ENCODE measurements at regions not wholly inside any gene's neighbourhood (a gene's known extent, or its start where the extent isn't known, plus 50 kb on each side); places are given as distances from the start of the nearest gene placed in this dataset.
A peak's percentile ranks its signal among the peaks of the same experiment; 100 is the strongest.
"Not testable (repeated sequence)": the region's sequence is repeated elsewhere in the genome, so short reads cannot be mapped to it uniquely, and the experiment has no call there.

- DNase-seq, result no peak
Observed at GRCh38 chr5:17088051-17088450, 129.4 kb upstream of the BASP1 start.

GRCh38 chr5:17089001-17089400 lies 128.4 kb upstream of the BASP1 start:
- DNase-seq, result no peak

- DNase-seq, result no peak
Observed at GRCh38 chr5:17089690-17090089, 127.7 kb upstream of the BASP1 start.

GRCh38 chr5:17090839-17091238 lies 126.6 kb upstream of the BASP1 start:
- DNase-seq, result no peak

GRCh38 chr5:17094830-17095229 lies 122.6 kb upstream of the BASP1 start:
- no peak for DNase-seq

- peak; percentile 93 for DNase-seq
Observed at GRCh38 chr5:17096952-17097695, 120.3 kb upstream of the BASP1 start.

GRCh38 chr5:17099946-17100345 lies 117.5 kb upstream of the BASP1 start:
- no peak for DNase-seq

- DNase-seq, result no peak
Observed at GRCh38 chr5:17103461-17103860, 114.0 kb upstream of the BASP1 start.

GRCh38 chr5:17105744-17106418 lies 111.5 kb upstream of the BASP1 start:
- DNase-seq, result no peak

GRCh38 chr5:17106521-17106920 lies 110.9 kb upstream of the BASP1 start:
- no peak for DNase-seq

- not testable (repeated sequence) for DNase-seq
Observed at GRCh38 chr5:17112091-17112716, 105.2 kb upstream of the BASP1 start.

GRCh38 chr5:17113174-17113958 lies 104.1 kb upstream of the BASP1 start:
- no peak for DNase-seq

GRCh38 chr5:17114233-17114632 lies 103.2 kb upstream of the BASP1 start:
- DNase-seq, result no peak

- DNase-seq, result no peak
Observed at GRCh38 chr5:17114715-17115599, 102.5 kb upstream of the BASP1 start.

GRCh38 chr5:17115855-17116254 lies 101.6 kb upstream of the BASP1 start:
- DNase-seq, result no peak

- DNase-seq, result no peak
Observed at GRCh38 chr5:17118631-17119030, 98.8 kb upstream of the BASP1 start.

- no peak for DNase-seq
Observed at GRCh38 chr5:17120209-17120608, 97.2 kb upstream of the BASP1 start.

- no peak for DNase-seq
Observed at GRCh38 chr5:17121776-17122175, 95.7 kb upstream of the BASP1 start.

GRCh38 chr5:17123010-17123409 lies 94.4 kb upstream of the BASP1 start:
- DNase-seq, result no peak

GRCh38 chr5:17123773-17124172 lies 93.7 kb upstream of the BASP1 start:
- not testable (repeated sequence) for DNase-seq

- DNase-seq, result no peak
Observed at GRCh38 chr5:17127743-17128231, 89.6 kb upstream of the BASP1 start.
